ACC112 (cell line): ENCODE measurements at regions not wholly inside any gene's neighbourhood (a gene's known extent, or its start where the extent isn't known, plus 50 kb on each side); places are given as distances from the start of the nearest gene placed in this dataset.

Experiments used
- H2AFZ ChIP-seq: fragments of 200-600 bp; sonication (generic); one replicate; pipeline ENCODE4 v1.6.0; 2017; ENCODE audit warnings: antibody characterized with exemption, low read length; ENCODE audit not compliant: unreplicated experiment
- H3K27ac ChIP-seq: fragments of 200-600 bp; sonication (generic); 2 replicates; pipeline ENCODE4 v1.5.1; 2014; ENCODE audit warnings: low read depth, mild to moderate bottlenecking, antibody characterized with exemption, low read length, moderate library complexity
- H3K27me3 ChIP-seq: fragments of 200-600 bp; sonication (generic); 2 replicates; pipeline ENCODE4 v1.6.1; 2014; ENCODE audit warnings: mild to moderate bottlenecking, antibody characterized with exemption, low read length, moderate library complexity, mixed read lengths; ENCODE audit not compliant: insufficient read depth
- H3K36me3 ChIP-seq: fragments of 200-600 bp; sonication (generic); 2 replicates; pipeline ENCODE4 v1.6.1; 2016; ENCODE audit warnings: mild to moderate bottlenecking, antibody characterized with exemption, low read length, moderate library complexity, mixed read lengths; ENCODE audit not compliant: insufficient read depth
- H3K4me1 ChIP-seq: fragments of 200-600 bp; sonication (generic); one replicate; pipeline ENCODE4 v1.6.1; 2016; ENCODE audit warnings: low read length, mixed read lengths; ENCODE audit not compliant: insufficient read depth, unreplicated experiment, control insufficient read depth
- H3K4me3 ChIP-seq: fragments of 200-600 bp; sonication (generic); 2 replicates; pipeline ENCODE4 v1.5.1; 2014; ENCODE audit warnings: mild to moderate bottlenecking, low read depth, low read length
- H3K79me2 ChIP-seq: fragments of 200-600 bp; sonication (generic); one replicate; pipeline ENCODE4 v1.6.0; 2016; ENCODE audit warnings: low read length; ENCODE audit not compliant: control insufficient read depth, unreplicated experiment, insufficient read depth

DNA sequence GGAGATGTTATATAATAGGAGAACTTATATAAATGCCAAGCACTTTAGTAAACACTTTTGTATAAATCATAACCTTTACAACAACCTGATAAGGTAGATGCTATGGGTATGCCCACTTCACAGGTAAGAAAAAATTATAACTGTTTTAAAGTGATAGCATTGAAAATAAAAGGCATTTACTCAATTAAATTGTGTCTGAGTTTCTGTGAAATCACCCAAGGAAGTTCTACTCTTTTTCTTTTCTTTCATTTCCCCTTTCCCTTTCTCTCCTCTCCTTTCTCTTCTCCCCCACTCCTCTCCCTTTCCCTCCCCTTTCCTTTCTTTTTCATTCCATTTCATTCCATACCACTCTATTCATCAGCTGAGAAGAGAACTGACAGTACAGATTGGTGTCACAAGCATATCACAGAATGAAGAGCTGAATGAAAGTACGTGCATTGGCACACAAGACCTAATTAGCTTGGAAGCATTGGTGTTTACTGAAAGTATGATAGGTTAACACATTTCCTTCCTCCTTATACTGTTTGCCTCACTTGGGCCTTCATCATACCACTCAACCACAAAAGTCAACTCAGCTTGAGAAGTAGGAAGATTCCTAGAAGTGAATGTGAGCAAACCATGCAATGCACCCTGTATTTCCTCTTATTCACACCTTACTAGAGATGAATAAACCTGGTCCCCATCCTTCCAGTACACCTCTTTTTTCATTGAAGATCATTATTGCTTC is 117.9 kb upstream of the AGR3 start:
- Histone ChIP-seq H3K79me2 (no peaks in the 10 kb centered on the region), H2AFZ (no peak overlapping the region), H3K27ac (no peak overlapping the region), H3K4me1 (no peaks in the 10 kb centered on the region), H3K36me3 (no peaks in the 10 kb centered on the region), H3K4me3 (no peak overlapping the region), H3K27me3 (no peaks in the 10 kb centered on the region)

DNA sequence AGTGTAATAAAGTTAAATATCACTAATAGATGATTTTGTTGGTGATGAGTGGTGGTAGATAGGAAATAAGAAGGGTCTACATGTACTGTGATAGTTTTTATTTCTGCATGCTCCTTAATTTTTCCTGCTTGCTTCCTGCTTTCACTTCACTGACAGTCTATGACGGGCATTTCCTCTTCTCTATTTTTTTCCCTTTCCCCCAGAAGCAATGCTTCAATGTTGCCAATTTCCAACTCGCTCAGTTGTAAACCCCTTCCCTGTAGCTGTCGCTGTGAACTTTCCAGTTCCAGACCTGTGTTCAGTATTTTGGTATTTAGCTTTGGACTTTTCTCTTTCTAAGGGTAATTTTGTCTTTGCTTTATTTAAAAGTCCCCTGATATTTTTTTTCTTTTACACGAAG is 123.5 kb upstream of the AGR3 start:
- peaks cover 2% of the 10 kb centered on the region for H3K79me2 ChIP-seq
- no peak overlapping the region for H3K27ac ChIP-seq
- H3K4me3 ChIP-seq: no peak overlapping the region
- H2AFZ ChIP-seq: no peak overlapping the region
- no peaks in the 10 kb centered on the region for H3K36me3 ChIP-seq
- H3K4me1 ChIP-seq: peaks cover 15% of the 10 kb centered on the region
- no peaks in the 10 kb centered on the region for H3K27me3 ChIP-seq

DNA sequence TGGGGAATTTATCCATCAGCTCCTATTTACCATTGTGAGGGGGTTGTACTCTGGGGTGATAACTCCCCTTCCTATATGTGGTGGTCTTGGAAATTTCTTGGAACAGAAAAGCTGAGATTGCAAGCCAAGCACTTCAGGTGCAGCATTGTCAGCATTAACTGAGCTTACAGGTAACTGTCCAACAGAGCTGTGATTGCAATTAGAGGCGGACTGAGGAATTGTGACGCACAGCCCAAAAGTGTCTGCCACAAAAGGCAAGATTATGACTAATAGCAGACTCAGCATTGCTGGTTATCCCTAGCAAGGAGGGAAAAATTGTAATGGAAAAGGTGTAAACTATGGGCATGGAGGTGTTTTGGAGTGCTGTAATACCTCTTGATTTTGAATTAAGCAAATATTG is 126.1 kb upstream of the AGR3 start:
- Histone ChIP-seq H3K79me2 (peaks cover 2% of the 10 kb centered on the region), H3K4me1 (peaks cover 23% of the 10 kb centered on the region), H3K27ac (no peak overlapping the region), H3K27me3 (no peaks in the 10 kb centered on the region), H3K4me3 (no peak overlapping the region), H2AFZ (no peak overlapping the region), H3K36me3 (no peaks in the 10 kb centered on the region)

DNA sequence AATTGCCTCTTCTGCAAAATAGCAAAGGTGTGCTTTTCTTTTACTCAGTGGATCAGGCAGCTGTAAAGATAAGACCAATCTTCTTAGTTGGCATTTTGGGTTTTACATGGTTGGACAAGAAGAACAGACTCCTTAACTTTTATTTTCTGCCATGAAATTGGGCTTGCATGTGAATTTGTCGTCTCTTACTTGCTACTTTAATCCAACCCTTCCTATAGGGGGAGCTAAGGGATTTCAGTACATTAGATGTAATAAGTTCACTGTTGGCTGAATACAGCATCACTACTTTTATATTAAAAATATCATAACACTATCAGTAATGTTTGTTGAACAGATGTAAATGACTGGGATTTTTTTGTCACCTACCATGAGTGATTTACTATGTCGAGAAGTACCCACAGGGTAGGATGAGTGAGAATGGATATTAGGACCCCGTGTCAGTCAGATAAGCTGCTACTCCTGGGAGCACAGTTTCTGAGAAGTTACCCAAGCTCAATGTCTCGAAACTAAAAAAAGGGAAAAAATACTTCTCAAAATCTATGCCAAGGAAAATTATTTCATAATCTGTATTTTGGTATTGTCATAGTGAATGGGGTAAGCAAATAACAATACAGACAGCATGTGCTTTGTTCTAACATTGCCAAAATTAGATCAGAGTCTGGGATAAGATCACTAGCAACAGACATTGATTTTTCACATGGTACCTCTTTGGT is 127.4 kb upstream of the AGR3 start:
- Histone ChIP-seq H3K36me3 (no peaks in the 10 kb centered on the region), H3K4me1 (peaks cover 32% of the 10 kb centered on the region), H2AFZ (peak overlapping the region; percentile 18), H3K27me3 (no peaks in the 10 kb centered on the region), H3K79me2 (peaks cover 2% of the 10 kb centered on the region), H3K4me3 (no peak overlapping the region), H3K27ac (peak overlapping the region; percentile 3; the same call in 1 of the 2 replicates)

DNA sequence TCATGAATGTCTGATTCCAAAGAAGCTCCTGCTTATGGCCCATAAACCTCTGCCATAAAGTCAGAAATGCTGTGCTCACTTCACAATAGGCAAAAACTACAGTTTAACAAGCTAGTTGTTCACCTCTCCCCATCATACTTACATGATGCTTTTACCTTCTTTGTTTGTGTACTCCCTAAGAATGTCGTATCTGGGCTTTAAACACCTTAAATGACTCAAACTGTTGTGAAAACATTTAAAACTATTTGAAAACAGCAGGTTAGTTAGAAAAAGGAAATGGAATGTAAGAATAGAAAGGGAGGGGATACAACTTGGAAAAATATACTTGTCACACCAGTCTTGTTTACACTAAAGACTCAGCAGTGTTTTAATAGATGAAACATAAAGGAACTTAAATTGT is 128.2 kb upstream of the AGR3 start:
- Histone ChIP-seq H3K79me2 (peaks cover 2% of the 10 kb centered on the region), H3K27me3 (no peaks in the 10 kb centered on the region), H2AFZ (peak overlapping the region; percentile 18), H3K4me3 (no peak overlapping the region), H3K27ac (peak overlapping the region; percentile 3; the same call in 1 of the 2 replicates), H3K4me1 (peaks cover 32% of the 10 kb centered on the region), H3K36me3 (no peaks in the 10 kb centered on the region)

DNA sequence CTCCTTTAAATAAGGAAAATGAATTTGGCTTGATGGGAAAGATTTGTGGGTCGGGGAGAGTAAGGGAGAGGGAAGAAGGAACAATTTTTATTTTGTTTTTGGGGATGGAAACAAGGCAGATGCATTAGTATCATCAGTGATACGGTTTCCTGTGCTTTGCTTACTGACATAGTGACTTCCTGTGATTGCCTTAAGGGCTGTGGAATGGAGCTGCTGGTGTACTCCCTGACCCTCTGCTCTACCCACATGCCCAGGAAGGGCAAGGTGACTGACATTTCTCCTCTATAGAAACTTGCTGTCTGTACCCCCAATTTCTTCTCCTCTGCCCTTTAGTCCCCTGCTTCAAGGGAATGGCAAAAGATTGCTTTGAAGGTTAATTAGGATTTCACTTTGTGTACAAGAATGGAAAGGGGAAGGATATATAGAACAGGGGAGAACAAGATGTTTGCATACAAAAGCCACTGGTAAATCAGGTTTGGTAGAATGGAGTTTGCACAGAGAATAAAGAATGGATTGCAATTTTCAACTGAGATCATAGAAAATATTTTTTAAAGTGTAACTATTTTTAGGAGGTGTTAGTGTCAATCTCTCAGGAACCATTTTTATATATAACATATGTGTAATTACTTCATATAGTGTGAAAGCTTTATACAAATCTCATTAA is 129.0 kb upstream of the AGR3 start:
- Histone ChIP-seq H3K79me2 (peaks cover 2% of the 10 kb centered on the region), H3K27ac (no peak overlapping the region), H2AFZ (no peak overlapping the region), H3K27me3 (no peaks in the 10 kb centered on the region), H3K4me1 (peaks cover 34% of the 10 kb centered on the region), H3K4me3 (no peak overlapping the region), H3K36me3 (no peaks in the 10 kb centered on the region)

DNA sequence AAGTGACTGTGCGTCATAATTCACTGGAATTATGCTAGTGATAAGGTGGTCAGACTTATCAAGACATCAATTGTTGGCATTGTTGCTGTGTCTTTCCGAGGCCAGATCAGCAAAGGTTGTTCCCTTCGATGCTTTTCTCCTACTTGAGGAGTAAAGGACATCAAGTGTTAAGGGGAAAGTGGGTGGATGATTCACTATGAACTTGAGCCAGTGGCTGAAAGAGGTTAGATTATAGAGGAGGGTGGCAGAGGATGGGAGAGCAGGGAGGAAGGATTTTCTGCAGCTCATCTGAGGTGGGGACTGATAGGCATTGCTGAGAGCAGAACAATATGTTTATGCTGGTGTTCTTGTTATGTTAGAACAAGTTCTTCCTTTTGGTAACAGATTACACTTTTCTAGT is 131.4 kb upstream of the AGR3 start:
- peaks cover 2% of the 10 kb centered on the region for H3K79me2 ChIP-seq
- no peaks in the 10 kb centered on the region for H3K27me3 ChIP-seq
- H3K27ac ChIP-seq: no peak overlapping the region
- H3K36me3 ChIP-seq: no peaks in the 10 kb centered on the region
- peaks cover 42% of the 10 kb centered on the region for H3K4me1 ChIP-seq
- H3K4me3 ChIP-seq: no peak overlapping the region
- peak overlapping the region; percentile 17 for H2AFZ ChIP-seq

DNA sequence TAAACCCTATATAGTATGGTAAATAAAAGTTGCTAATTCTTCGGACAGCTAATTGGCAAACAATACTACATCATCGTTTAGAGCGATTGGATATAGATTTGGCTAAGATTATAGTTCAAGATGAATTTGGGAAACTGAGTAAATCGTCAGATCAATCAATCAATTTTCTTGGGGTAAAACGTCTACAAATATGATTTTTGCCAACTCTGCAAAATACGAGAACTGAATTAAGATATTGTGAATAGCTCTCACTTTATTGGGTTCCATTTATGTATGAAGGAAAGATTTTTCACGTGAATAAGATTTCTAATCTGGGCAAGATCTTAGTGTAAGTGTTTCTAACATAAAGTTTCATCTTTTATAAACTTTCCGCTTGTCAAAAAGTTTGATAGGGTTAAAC is 132.9 kb upstream of the AGR3 start:
- Histone ChIP-seq H3K4me1 (peaks cover 37% of the 10 kb centered on the region), H3K4me3 (no peak overlapping the region), H2AFZ (no peak overlapping the region), H3K27ac (peak overlapping the region; percentile 69; the same call in 1 of the 2 replicates), H3K27me3 (no peaks in the 10 kb centered on the region), H3K79me2 (no peaks in the 10 kb centered on the region), H3K36me3 (no peaks in the 10 kb centered on the region)

DNA sequence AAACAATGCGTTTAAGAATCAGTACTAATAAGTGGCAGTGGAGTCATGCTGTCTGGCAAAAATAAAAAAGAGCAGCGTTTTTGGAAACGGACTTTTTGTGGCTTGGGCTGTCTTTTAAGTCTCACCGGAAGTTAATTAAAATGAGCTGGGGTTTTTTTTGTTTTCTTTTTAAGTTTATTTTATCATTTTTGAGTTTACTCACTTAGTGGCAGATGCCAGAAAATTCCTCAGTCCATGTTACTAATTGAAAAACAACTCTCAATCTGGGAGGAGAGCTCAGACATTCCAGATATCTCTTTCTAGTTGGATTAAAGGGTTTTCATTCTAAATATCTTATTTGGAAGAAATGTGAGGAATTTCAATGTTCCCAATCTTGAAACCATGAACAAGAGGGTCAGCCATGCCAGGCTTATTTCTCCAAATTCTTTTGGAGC is 133.8 kb upstream of the AGR3 start:
- Histone ChIP-seq H3K4me1 (peaks cover 29% of the 10 kb centered on the region), H3K4me3 (peak overlapping the region; percentile 32; the same call in 1 of the 2 replicates), H3K79me2 (no peaks in the 10 kb centered on the region), H3K36me3 (no peaks in the 10 kb centered on the region), H3K27ac (peak overlapping the region; percentile 69), H2AFZ (peak overlapping the region; percentile 96), H3K27me3 (no peaks in the 10 kb centered on the region)

DNA sequence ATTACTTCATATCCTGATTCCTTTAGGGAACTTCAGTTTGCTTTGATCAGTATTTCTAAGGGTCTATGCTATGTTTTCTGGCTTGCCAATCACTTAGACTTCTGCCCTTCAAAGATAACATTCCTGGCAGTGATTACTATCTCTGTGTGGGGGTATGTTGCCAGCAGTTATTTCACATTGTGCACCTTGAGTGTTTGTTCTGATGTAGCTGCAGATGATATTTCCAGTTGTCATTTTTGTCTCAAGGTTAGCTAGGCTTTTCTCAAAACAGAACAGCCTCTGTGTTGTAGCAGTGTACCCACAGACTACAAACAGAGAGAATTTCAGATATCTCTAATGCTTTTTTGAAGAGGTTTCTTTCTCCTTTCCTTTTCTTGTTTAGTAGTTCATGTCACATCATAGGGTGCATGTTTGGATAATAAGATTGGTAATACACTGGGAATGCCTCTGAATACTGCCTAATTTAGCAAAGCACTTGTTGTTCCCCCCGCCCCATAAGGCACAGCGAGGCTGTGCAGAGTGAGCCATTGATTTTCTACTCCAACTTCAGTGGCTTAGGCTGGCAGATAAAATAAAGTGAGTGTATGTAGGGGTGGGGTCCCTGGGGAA is 134.7 kb upstream of the AGR3 start:
- no peak overlapping the region; the same call in 1 of the 2 replicates for H3K27ac ChIP-seq
- no peaks in the 10 kb centered on the region for H3K36me3 ChIP-seq
- no peaks in the 10 kb centered on the region for H3K79me2 ChIP-seq
- no peak overlapping the region for H2AFZ ChIP-seq
- H3K4me3 ChIP-seq: no peak overlapping the region
- no peaks in the 10 kb centered on the region for H3K27me3 ChIP-seq
- peaks cover 25% of the 10 kb centered on the region for H3K4me1 ChIP-seq
